B cell (primary cell): ENCODE measurements at regions not wholly inside any gene's neighbourhood (a gene's known extent, or its start where the extent isn't known, plus 50 kb on each side); places are given as distances from the start of the nearest gene placed in this dataset.

Experiments
- ATAC-seq: fragments of 200-7000 bp; cut with Tn5 transposase; one replicate; pipeline ENCODE4 v1.10.0; 2021; ENCODE audit warnings: low read depth, mild to moderate bottlenecking, moderate number of reproducible peaks, moderate library complexity
- CTCF ChIA-PET: fragments of 350-600 bp; sonication (Branson Sonifier 250); formaldehyde crosslinking; loops from one replicate; lab custom pipeline; 2021; ENCODE audit warnings: antibody characterized with exemption, inconsistent platforms; lab: Charles Lee
- POLR2A ChIA-PET: fragments of 350-600 bp; sonication (Branson Sonifier 250); formaldehyde crosslinking; loops from one replicate; lab custom pipeline; 2021; ENCODE audit warnings: antibody characterized with exemption; lab: Charles Lee
- DNase-seq: peaks from one replicate; pipeline ENCODE4 v3.0.0; 2013
- H2AFZ ChIP-seq: 2 replicates; pipeline ENCODE4 v1.6.1; 2012; ENCODE audit warnings: mild to moderate bottlenecking, low read depth, low read length; ENCODE audit not compliant: insufficient read depth, poor library complexity, severe bottlenecking
- H3K27ac ChIP-seq, 2 donors: 1 replicate in 1 of 2; 2 replicates in 1 of 2; pipeline ENCODE4 v1.5.1; 2012 to 2013; ENCODE audit warnings: low read length in 2 of 2, mild to moderate bottlenecking in 2 of 2, moderate library complexity in 1 of 2
- H3K27me3 ChIP-seq, 4 experiments: fragments of 200-600 bp in 1 of 4; sonication (generic) in 1 of 4; replicated peaks in 1 of 4; 1 replicate in 2 of 4; 2 replicates in 2 of 4; pipeline versions ENCODE4 v1.6.1 to v1.7.0; 2013 to 2016; ENCODE audit warnings: low read length in 3 of 4, mild to moderate bottlenecking in 2 of 4, mixed read lengths in 1 of 4, moderate library complexity in 1 of 4; ENCODE audit not compliant: insufficient read depth in 4 of 4, control insufficient read depth in 3 of 4; ENCODE audit errors: control extremely low read depth in 1 of 4
- H3K36me3 ChIP-seq, 2 experiments: replicated peaks in 1 of 2; 1 replicate in 1 of 2; 2 replicates in 1 of 2; pipeline versions ENCODE4 v1.6.1 to v1.7.1; 2013; ENCODE audit warnings: low read length in 1 of 2; ENCODE audit not compliant: insufficient read depth in 2 of 2, control insufficient read depth in 1 of 2; ENCODE audit errors: control extremely low read depth in 1 of 2, extremely low read depth in 1 of 2
- H3K4me1 ChIP-seq, 2 donors: fragments of 200-600 bp in 1 of 2; sonication (generic) in 1 of 2; 1 replicate in 1 of 2; 2 replicates in 1 of 2; pipeline versions ENCODE4 v1.5.1 to v1.6.1; 2013 to 2017; ENCODE audit warnings: low read length in 2 of 2; ENCODE audit not compliant: control insufficient read depth in 2 of 2, insufficient read depth in 2 of 2
- H3K4me2 ChIP-seq: replicated peaks from 2 replicates; pipeline ENCODE3; 2012; ENCODE audit warnings: mild to moderate bottlenecking, low read depth, low read length; ENCODE audit not compliant: poor library complexity, severe bottlenecking
- H3K4me3 ChIP-seq, 5 experiments: fragments of 200-600 bp in 1 of 5; sonication (generic) in 1 of 5; 1 replicate in 3 of 5; 2 replicates in 2 of 5; pipeline versions ENCODE4 v1.5.1 to v1.7.0; 2011 to 2016; ENCODE audit warnings: low read length in 4 of 5, mild to moderate bottlenecking in 4 of 5, low read depth in 2 of 5, control low read depth in 1 of 5, moderate library complexity in 1 of 5; ENCODE audit not compliant: insufficient read depth in 1 of 5; ENCODE audit errors: control extremely low read depth in 1 of 5, extremely low read depth in 1 of 5
- H3K79me2 ChIP-seq: fragments of 200-600 bp; sonication (generic); one replicate; pipeline ENCODE4 v1.6.0; 2016; ENCODE audit warnings: low read length; ENCODE audit not compliant: control insufficient read depth, insufficient read depth
- H3K9ac ChIP-seq: fragments of 200-600 bp; sonication (generic); 2 replicates; pipeline ENCODE4 v1.6.1; 2017; ENCODE audit warnings: mild to moderate bottlenecking, low read length, moderate library complexity
- H3K9me3 ChIP-seq, 3 donors: one replicate each; pipeline versions ENCODE4 v1.6.1 to v1.7.1; 2013; ENCODE audit warnings: low read length in 2 of 3; ENCODE audit not compliant: control insufficient read depth in 2 of 3, insufficient read depth in 1 of 3; ENCODE audit errors: control extremely low read depth in 1 of 3
- H4K20me1 ChIP-seq: 2 replicates; pipeline ENCODE4 v1.6.0; 2012; ENCODE audit warnings: mild to moderate bottlenecking, low read length; ENCODE audit not compliant: insufficient read depth, control insufficient read depth, poor library complexity, severe bottlenecking
- H3K27ac Mint-ChIP-seq: one replicate; pipeline ENCODE4 v1.8.0; 2021; ENCODE audit warnings: mixed read lengths
- H3K27me3 Mint-ChIP-seq: one replicate; pipeline ENCODE4 v1.8.0; 2021; ENCODE audit warnings: mixed read lengths
- H3K4me1 Mint-ChIP-seq: one replicate; pipeline ENCODE4 v1.8.0; 2021; ENCODE audit warnings: mixed read lengths
- H3K4me3 Mint-ChIP-seq: one replicate; pipeline ENCODE4 v1.8.0; 2021; ENCODE audit warnings: mixed read lengths
- H3K9me3 Mint-ChIP-seq: one replicate; pipeline ENCODE4 v1.8.0; 2022; ENCODE audit warnings: mixed read lengths; ENCODE audit not compliant: insufficient read depth
- CTCF ChIP-seq: fragments of 200-600 bp; IDR thresholded peaks from one replicate; pipeline ENCODE4 v1.8.0; 2022; ENCODE audit warnings: antibody characterized with exemption, mild to moderate bottlenecking
- EZH2 ChIP-seq: IDR thresholded peaks from 2 replicates; pipeline ENCODE4 v1.6.1; 2012; ENCODE audit warnings: borderline replicate concordance, low read depth, mild to moderate bottlenecking, moderate library complexity, low read length; ENCODE audit not compliant: insufficient read depth, poor library complexity, severe bottlenecking
- WGBS: methylation state at CpG from one replicate; pipeline ENCODE4 v1.1.5; 2013; ENCODE audit warnings: missing lambda C conversion rate; ENCODE audit not compliant: insufficient coverage; 5-methylcytosine and 5-hydroxymethylcytosine counted together
- intact Hi-C: fragments of 100-400 bp; cut with micrococcal nuclease; formaldehyde crosslinking; loops from one replicate; pipeline ENCODE4 v1.10.0; 2022

GRCh38 chr2:183803596-183803995 lies 679.4 kb downstream of the NUP35 start:
- Histone ChIP-seq H3K36me3 (no peaks in the 10 kb centered on the region), H3K27me3 (no peaks in the 10 kb centered on the region), H2AFZ (no peak overlapping the region), H3K27ac (no peak overlapping the region), H3K4me3 (no peak overlapping the region), H3K9ac (no peak overlapping the region), H4K20me1 (no peaks in the 10 kb centered on the region), H3K4me2 (no peak overlapping the region), H3K9me3 (peaks cover 0 to 9% (median 0%) of the 10 kb centered on the region in 3 donors), H3K4me1 (no peaks in the 10 kb centered on the region), H3K79me2 (no peaks in the 10 kb centered on the region)
- intact Hi-C loops: no loop called here
- CTCF ChIA-PET: no interaction called here
- H3K27ac Mint-ChIP-seq: no peak overlapping the region
- no peaks in the 10 kb centered on the region for H3K4me1 Mint-ChIP-seq
- H3K9me3 Mint-ChIP-seq: no peaks in the 10 kb centered on the region
- no peak for ATAC-seq
- no peak overlapping the region for H3K4me3 Mint-ChIP-seq
- H3K27me3 Mint-ChIP-seq: no peaks in the 10 kb centered on the region
- DNase-seq: no peak
- POLR2A ChIA-PET: no interaction called here
- TF ChIP-seq EZH2 (no peak), CTCF (no peak)

GRCh38 chr2:183807870-183808269 lies 683.6 kb downstream of the NUP35 start:
- ATAC-seq: no peak
- Histone ChIP-seq H4K20me1 (no peaks in the 10 kb centered on the region), H2AFZ (no peak overlapping the region), H3K4me3 (no peak overlapping the region), H3K27me3 (no peaks in the 10 kb centered on the region), H3K79me2 (no peaks in the 10 kb centered on the region), H3K4me2 (no peak overlapping the region), H3K4me1 (no peaks in the 10 kb centered on the region), H3K9me3 (peaks cover 0 to 9% (median 0%) of the 10 kb centered on the region in 3 donors), H3K27ac (no peak overlapping the region), H3K9ac (no peak overlapping the region), H3K36me3 (no peaks in the 10 kb centered on the region)
- TF ChIP-seq EZH2: no peak
- TF ChIP-seq CTCF: no peak
- intact Hi-C loops: no loop called here
- Mint-ChIP-seq H3K9me3 (no peaks in the 10 kb centered on the region), H3K27ac (no peak overlapping the region), H3K4me1 (no peaks in the 10 kb centered on the region), H3K27me3 (no peaks in the 10 kb centered on the region), H3K4me3 (no peak overlapping the region)
- DNase-seq: no peak
- POLR2A ChIA-PET: no interaction called here
- CTCF ChIA-PET: no interaction called here
- WGBS: no CpG with 5 or more reads among the region's 3 CpGs
